Endothelial cell of umbilical vein (primary cell): ENCODE measurements at regions not wholly inside any gene's neighbourhood (a gene's known extent, or its start where the extent isn't known, plus 50 kb on each side); places are given as distances from the start of the nearest gene placed in this dataset.

Experiments
- BruUV-seq: library from RNA; stranded (reverse); fragments of 400-500 nt; replicated peaks from 2 replicates; lab custom pipeline; 2021; lab: Mats Ljungman, UMichigan
- CTCF ChIA-PET: fragments of 300-600, 350-600 bp; sonication (Branson Sonifier 250); formaldehyde crosslinking; loops from one replicate; lab custom pipeline; 2021; ENCODE audit warnings: antibody characterized with exemption, inconsistent platforms; lab: Charles Lee
- POLR2A ChIA-PET: fragments of 300-600, 350-600 bp; sonication (Branson Sonifier 250); formaldehyde crosslinking; loops from one replicate; lab custom pipeline; 2021; ENCODE audit warnings: antibody characterized with exemption, inconsistent platforms; lab: Charles Lee
- DNase-seq: peaks from one replicate; pipeline ENCODE4 v3.0.0-alpha.2; 2011; ENCODE audit warnings: low read depth, low spot score
- FAIRE-seq: peaks from 2 replicates; lab custom pipeline; 2011; peaks lifted over from hg19 to GRCh38; lab: Jason Lieb, UNC
- H2AFZ ChIP-seq: 2 replicates; pipeline ENCODE4 v1.6.0; 2012; ENCODE audit warnings: low read depth, low read length, control low read depth, inconsistent platforms
- H3K27ac ChIP-seq: 2 replicates; pipeline ENCODE4 v1.5.1; 2011; ENCODE audit warnings: low read depth, mild to moderate bottlenecking, control low read depth, low read length, moderate library complexity; ENCODE audit not compliant: insufficient read depth
- H3K27me3 ChIP-seq, 2 experiments: 2 replicates each; pipeline versions ENCODE4 v1.6.0 to v1.6.1; 2011; ENCODE audit warnings: low read length in 2 of 2, mixed read lengths in 1 of 2; ENCODE audit not compliant: control insufficient read depth in 2 of 2, insufficient read depth in 2 of 2
- H3K36me3 ChIP-seq, 2 experiments: 2 replicates in 1 of 2; 3 replicates in 1 of 2; pipeline ENCODE4 v1.5.1; 2011; ENCODE audit warnings: low read length in 2 of 2, mild to moderate bottlenecking in 1 of 2, moderate library complexity in 1 of 2; ENCODE audit not compliant: control insufficient read depth in 2 of 2, insufficient read depth in 2 of 2; ENCODE audit errors: extremely low read depth in 1 of 2
- H3K4me1 ChIP-seq: 3 replicates; pipeline ENCODE4 v1.5.1; 2011; ENCODE audit warnings: mild to moderate bottlenecking, low read length; ENCODE audit not compliant: control insufficient read depth, insufficient read depth; ENCODE audit errors: extremely low read depth
- H3K4me2 ChIP-seq: 2 replicates; pipeline ENCODE4 v1.6.1; 2011; ENCODE audit warnings: low read length, control low read depth, mixed read lengths; ENCODE audit not compliant: insufficient read depth
- H3K4me3 ChIP-seq, 3 experiments: fragments of 200-600 bp in 1 of 3; sonication (generic), shearing (Covaris generic) in 1 of 3; replicated peaks in 1 of 3; 2 replicates each; pipeline ENCODE4 v1.5.1; 2011 to 2016; ENCODE audit warnings: control low read depth in 3 of 3, low read length in 3 of 3, mild to moderate bottlenecking in 2 of 3, inconsistent platforms in 1 of 3, low read depth in 1 of 3, moderate library complexity in 1 of 3; ENCODE audit not compliant: insufficient read depth in 1 of 3
- H3K79me2 ChIP-seq: 2 replicates; pipeline ENCODE4 v1.6.0; 2012; ENCODE audit warnings: low read length, inconsistent platforms; ENCODE audit not compliant: control insufficient read depth, insufficient read depth
- H3K9ac ChIP-seq: replicated peaks from 2 replicates; pipeline ENCODE3; 2011; ENCODE audit warnings: low read length, control low read depth; ENCODE audit not compliant: insufficient read depth; ENCODE audit errors: extremely low read depth
- H3K9me1 ChIP-seq: replicated peaks from 3 replicates; pipeline ENCODE4 v1.6.0; 2011; ENCODE audit warnings: mild to moderate bottlenecking, low read length; ENCODE audit not compliant: control insufficient read depth, insufficient read depth; ENCODE audit errors: extremely low read depth
- H3K9me3 ChIP-seq: replicated peaks from 2 replicates; pipeline ENCODE4 v1.5.1; 2012; ENCODE audit warnings: low read length, inconsistent platforms; ENCODE audit not compliant: control insufficient read depth, insufficient read depth
- H4K20me1 ChIP-seq: replicated peaks from 2 replicates; pipeline ENCODE3; 2011; ENCODE audit warnings: mild to moderate bottlenecking, low read length; ENCODE audit not compliant: control insufficient read depth, insufficient read depth; ENCODE audit errors: extremely low read depth
- CTCF ChIP-seq, 2 donors: IDR thresholded peaks; 1 replicate in 1 of 2; 2 replicates in 1 of 2; pipeline ENCODE4 v1.5.1; 2011; ENCODE audit warnings: low read length in 2 of 2, mild to moderate bottlenecking in 2 of 2, moderate library complexity in 2 of 2, control low read depth in 1 of 2, inconsistent platforms in 1 of 2, low read depth in 1 of 2; ENCODE audit not compliant: insufficient read depth in 1 of 2; ENCODE audit errors: extremely low read depth in 1 of 2
- EZH2 ChIP-seq: IDR thresholded peaks from 2 replicates; pipeline ENCODE4 v1.6.1; 2012; ENCODE audit warnings: borderline replicate concordance, low read depth, mild to moderate bottlenecking, moderate library complexity, low read length, inconsistent platforms; ENCODE audit not compliant: severe bottlenecking
- FOS ChIP-seq: IDR thresholded peaks from 2 replicates; pipeline ENCODE4 v1.6.1; 2011; ENCODE audit warnings: mild to moderate bottlenecking, low read length, moderate library complexity, borderline replicate concordance; ENCODE audit not compliant: insufficient read depth
- GATA2 ChIP-seq: IDR thresholded peaks from 2 replicates; pipeline ENCODE4 v1.7.0; 2011; ENCODE audit warnings: low read depth, mild to moderate bottlenecking, moderate library complexity, mixed read lengths, low read length; ENCODE audit not compliant: insufficient read length, insufficient read depth
- JUN ChIP-seq: IDR thresholded peaks from 2 replicates; pipeline ENCODE4 v1.6.1; 2011; ENCODE audit warnings: borderline replicate concordance, low read depth; ENCODE audit not compliant: insufficient read length, insufficient read depth
- MAX ChIP-seq: IDR thresholded peaks from 2 replicates; pipeline ENCODE4 v1.6.1; 2011; ENCODE audit not compliant: insufficient read depth, insufficient read length
- MYC ChIP-seq: IDR thresholded peaks from one replicate; pipeline ENCODE4 v1.6.1; 2011; ENCODE audit warnings: mild to moderate bottlenecking, low read depth, low read length
- POLR2A ChIP-seq: IDR thresholded peaks from 2 replicates; pipeline ENCODE4 v1.6.1; 2012; ENCODE audit warnings: low read depth, mild to moderate bottlenecking, control low read depth, low read length
- POLR2AphosphoS5 ChIP-seq: IDR thresholded peaks from 2 replicates; pipeline ENCODE4 v1.6.1; 2012; ENCODE audit warnings: low read depth, mild to moderate bottlenecking, control low read depth, low read length, moderate library complexity; ENCODE audit not compliant: insufficient read depth
- dilution Hi-C: fragments of 300-500 bp; cut with MboI; formaldehyde crosslinking; loops from one replicate; pipeline ENCODE4 v1.15.0; 2019; ENCODE audit warnings: low sequenced_read_pairs; ENCODE audit not compliant: extremely low pct_ligation_motif_present
- intact Hi-C: fragments of 100-400 bp; cut with micrococcal nuclease; formaldehyde crosslinking; loops from one replicate; pipeline ENCODE4 v1.10.0; 2022

DNA sequence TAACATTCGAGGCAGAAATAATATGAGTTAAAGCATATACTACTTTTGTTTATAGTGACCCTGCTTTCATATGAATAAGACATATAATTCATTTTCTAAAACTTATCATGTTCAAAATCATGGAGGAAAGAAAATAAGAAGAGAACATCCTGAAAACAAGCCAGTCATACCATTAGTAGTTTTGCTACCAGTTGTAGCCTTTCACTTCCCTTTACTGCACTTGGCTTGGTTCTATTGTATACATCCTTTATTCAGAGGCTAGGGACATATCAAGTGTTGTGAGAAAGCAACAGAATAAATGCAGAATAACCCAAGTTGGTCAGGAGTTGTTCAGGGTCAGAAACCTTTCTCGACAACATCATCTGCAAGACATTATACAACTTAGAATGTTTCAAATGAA is 598.7 kb downstream of the SOX5 start:
- no TSS peak for BruUV-seq
- intact Hi-C loops, result no loop called here
- Histone ChIP-seq H3K9me1 (no peaks in the 10 kb centered on the region), H3K27ac (no peak overlapping the region), H2AFZ (no peak overlapping the region), H3K36me3 (no peaks in the 10 kb centered on the region), H3K4me3 (no peak overlapping the region), H3K9me3 (no peaks in the 10 kb centered on the region), H3K79me2 (no peaks in the 10 kb centered on the region), H3K4me1 (no peaks in the 10 kb centered on the region), H4K20me1 (no peaks in the 10 kb centered on the region), H3K4me2 (no peak overlapping the region), H3K27me3 (peaks cover 0 to 2% of the 10 kb centered on the region in 2 experiments), H3K9ac (no peak overlapping the region)
- CTCF ChIA-PET, result no interaction called here
- TF ChIP-seq POLR2AphosphoS5, result no peak
- TF ChIP-seq JUN, result no peak
- TF ChIP-seq GATA2, result no peak
- POLR2A ChIA-PET, result no interaction called here
- no peak for FAIRE-seq
- dilution Hi-C loops, result no loop called here
- DNase-seq, result no peak

DNA sequence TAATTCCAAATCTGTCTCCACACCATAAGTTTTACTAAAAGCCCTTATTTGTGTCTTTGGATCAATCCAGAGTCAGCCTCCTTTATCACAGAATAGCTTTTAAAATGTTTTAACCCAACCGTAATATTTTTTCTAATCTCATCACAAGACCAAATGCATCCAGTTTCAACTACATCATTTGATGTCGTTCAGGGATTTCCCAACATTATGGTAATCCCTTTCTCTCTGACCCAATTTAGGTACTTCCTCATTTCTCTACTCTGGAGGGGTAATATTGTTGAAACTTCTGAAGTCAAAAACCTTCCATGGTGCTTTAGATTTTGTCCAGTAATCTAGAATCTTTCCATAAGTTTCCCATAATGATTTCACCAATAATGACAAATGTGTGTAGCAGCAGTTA is 596.8 kb downstream of the SOX5 start:
- dilution Hi-C loops, result no loop called here
- Histone ChIP-seq H3K4me1 (no peaks in the 10 kb centered on the region), H3K27ac (no peak overlapping the region), H3K4me2 (no peak overlapping the region), H3K36me3 (no peaks in the 10 kb centered on the region), H4K20me1 (no peaks in the 10 kb centered on the region), H3K79me2 (no peaks in the 10 kb centered on the region), H3K27me3 (peaks cover 0 to 2% of the 10 kb centered on the region in 2 experiments), H3K9ac (no peak overlapping the region), H3K9me3 (no peaks in the 10 kb centered on the region), H2AFZ (no peak overlapping the region), H3K4me3 (no peak overlapping the region), H3K9me1 (no peaks in the 10 kb centered on the region)
- ChIA-PET CTCF (no interaction called here), POLR2A (no interaction called here)
- intact Hi-C loops, result no loop called here
- no peak for FAIRE-seq
- no TSS peak for BruUV-seq
- TF ChIP-seq GATA2 (no peak), FOS (no peak), EZH2 (no peak), JUN (no peak), MAX (no peak), MYC (no peak), CTCF (IDR thresholded peaks at IDR 0.05; ENCODE audit: extremely low read depth in 1 of 2, insufficient read depth in 1 of 2, low read depth in 1 of 2, low read length in 2 of 2) (no peak), POLR2AphosphoS5 (no peak), POLR2A (no peak)
- no peak for DNase-seq
